Small intestine (tissue), 7 donors: ENCODE measurements at regions not wholly inside any gene's neighbourhood (a gene's known extent, or its start where the extent isn't known, plus 50 kb on each side); places are given as distances from the start of the nearest gene placed in this dataset.

ENCODE experiments used
- DNase-seq, 2 donors: peaks; one replicate each; pipeline versions ENCODE4 v3.0.0 to v3.0.0-alpha.2; 2013
- FAIRE-seq: peaks from 2 replicates; lab custom pipeline; 2012; peaks lifted over from hg19 to GRCh38; lab: Jason Lieb, UNC
- H3K27ac ChIP-seq, 3 donors: one replicate each; pipeline ENCODE4 v1.5.1; 2013; ENCODE audit warnings: low read length in 2 of 3, mild to moderate bottlenecking in 2 of 3, control low read depth in 1 of 3, inconsistent platforms in 1 of 3, low read depth in 1 of 3, moderate library complexity in 1 of 3
- H3K27me3 ChIP-seq, 3 donors: one replicate each; pipeline ENCODE4 v1.6.1; 2013; ENCODE audit warnings: low read length in 3 of 3, inconsistent platforms in 1 of 3; ENCODE audit not compliant: control insufficient read depth in 3 of 3, insufficient read depth in 3 of 3
- H3K36me3 ChIP-seq, 3 donors: one replicate each; pipeline ENCODE4 v1.6.1; 2013; ENCODE audit warnings: low read length in 3 of 3, inconsistent platforms in 1 of 3, low read depth in 1 of 3, mild to moderate bottlenecking in 1 of 3, moderate library complexity in 1 of 3; ENCODE audit not compliant: control insufficient read depth in 3 of 3, insufficient read depth in 2 of 3
- H3K4me1 ChIP-seq, 3 donors: one replicate each; pipeline ENCODE4 v1.6.1; 2013; ENCODE audit warnings: low read length in 2 of 3, inconsistent platforms in 1 of 3, low read depth in 1 of 3, mild to moderate bottlenecking in 1 of 3, moderate library complexity in 1 of 3; ENCODE audit not compliant: control insufficient read depth in 3 of 3, insufficient read depth in 2 of 3
- H3K4me3 ChIP-seq, 3 donors: one replicate each; pipeline ENCODE4 v1.5.1; 2013; ENCODE audit warnings: low read length in 3 of 3, control low read depth in 1 of 3, inconsistent platforms in 1 of 3, low read depth in 1 of 3, mild to moderate bottlenecking in 1 of 3, moderate library complexity in 1 of 3
- H3K9me3 ChIP-seq, 2 donors: one replicate each; pipeline ENCODE4 v1.6.1; 2013; ENCODE audit warnings: low read depth in 1 of 2, low read length in 1 of 2; ENCODE audit not compliant: control insufficient read depth in 2 of 2, insufficient read depth in 1 of 2
- WGBS, 3 donors: extraction: QIAGEN DNeasy Blood & Tissue Kit; methylation state at CpG; one replicate each; pipeline ENCODE4 v1.1.7; 2013; 5-methylcytosine and 5-hydroxymethylcytosine counted together
- donor health status: healthy with polysubstance abuse.
- donor health status: control.
- donor health status: control.
- donor health status: Bipolar disorder and iron deficiency.
- donor health status: healthy.

GRCh38 chr3:132784502-132785025 lies 62.4 kb upstream of the NPHP3 start:
- 77 to 89% (median 77%) methylated on average over 1 of the region's 1 CpG for WGBS, 3 donors
- Histone ChIP-seq H3K36me3 (no peaks in the 10 kb centered on the region), H3K4me1 (no peaks in the 10 kb centered on the region), H3K4me3 (no peak overlapping the region), H3K27me3 (no peaks in the 10 kb centered on the region), H3K9me3 (no peaks in the 10 kb centered on the region), H3K27ac (no peak overlapping the region)
- FAIRE-seq: no peak
- no peak for DNase-seq

- DNase-seq (no peak), FAIRE-seq (no peak)
- no peak overlapping the region for H3K4me3 ChIP-seq
- H3K27ac ChIP-seq: no peak overlapping the region
- no peaks in the 10 kb centered on the region for H3K27me3 ChIP-seq
- H3K9me3 ChIP-seq: no peaks in the 10 kb centered on the region
- H3K36me3 ChIP-seq: no peaks in the 10 kb centered on the region
- no peaks in the 10 kb centered on the region for H3K4me1 ChIP-seq
Measured at GRCh38 chr3:132783152-132783551, 60.9 kb upstream of the NPHP3 start.

- 62 to 71% (median 71%) methylated on average over 1 of the region's 1 CpG for WGBS, 3 donors
- no peak for FAIRE-seq
- no peaks in the 10 kb centered on the region for H3K36me3 ChIP-seq
Measured at GRCh38 chr3:132781922-132782321, 59.7 kb upstream of the NPHP3 start.

GRCh38 chr3:132777171-132777570 lies 55.0 kb upstream of the NPHP3 start:
- no peaks in the 10 kb centered on the region for H3K9me3 ChIP-seq
- H3K36me3 ChIP-seq: no peaks in the 10 kb centered on the region
- H3K4me1 ChIP-seq: no peaks in the 10 kb centered on the region
- H3K4me3 ChIP-seq: no peak overlapping the region
- WGBS, 3 donors: 49 to 72% (median 62%) methylated on average over 3 of the region's 3 CpGs
- H3K27ac ChIP-seq: no peak overlapping the region
- DNase-seq (no peak), FAIRE-seq (no peak)
- no peaks in the 10 kb centered on the region for H3K27me3 ChIP-seq

More at GRCh38 chr3:132781922-132782321, 59.7 kb upstream of the NPHP3 start:
- Histone ChIP-seq H3K4me3 (no peak overlapping the region), H3K27ac (no peak overlapping the region), H3K4me1 (no peaks in the 10 kb centered on the region), H3K9me3 (no peaks in the 10 kb centered on the region), H3K27me3 (no peaks in the 10 kb centered on the region)
- DNase-seq: no peak

- H3K27me3 ChIP-seq: no peaks in the 10 kb centered on the region
- DNase-seq (no peak), FAIRE-seq (no peak)
- no peak overlapping the region for H3K4me3 ChIP-seq
- no peak overlapping the region for H3K27ac ChIP-seq
- WGBS, 3 donors: 66 to 73% (median 67%) methylated on average over 2 of the region's 2 CpGs
- no peaks in the 10 kb centered on the region for H3K36me3 ChIP-seq
- H3K9me3 ChIP-seq: no peaks in the 10 kb centered on the region
- no peaks in the 10 kb centered on the region for H3K4me1 ChIP-seq
Measured at GRCh38 chr3:132773071-132773619, 50.9 kb upstream of the NPHP3 start.

GRCh38 chr3:132772252-132772651 lies 50.0 kb upstream of the NPHP3 start:
- Histone ChIP-seq H3K27me3 (no peaks in the 10 kb centered on the region), H3K4me1 (no peaks in the 10 kb centered on the region), H3K4me3 (no peak overlapping the region), H3K36me3 (no peaks in the 10 kb centered on the region), H3K9me3 (no peaks in the 10 kb centered on the region), H3K27ac (no peak overlapping the region)
- FAIRE-seq: no peak
- DNase-seq: no peak
